Breast epithelium (tissue), 4 donors: ENCODE measurements at regions not wholly inside any gene's neighbourhood (a gene's known extent, or its start where the extent isn't known, plus 50 kb on each side); places are given as distances from the start of the nearest gene placed in this dataset.

Source experiments
- DNase-seq, 2 donors: peaks; one replicate each; pipeline ENCODE4 v3.0.0-alpha.2; 2019; ENCODE audit warnings: low spot score in 2 of 2
- H3K27ac ChIP-seq, 2 donors: fragments of 200-600 bp; sonication (generic) in 1 of 2; one replicate each; pipeline ENCODE4 v1.5.1; 2016 to 2019; ENCODE audit warnings: mild to moderate bottlenecking in 1 of 2
- H3K27me3 ChIP-seq, 2 donors: fragments of 200-600 bp; sonication (generic) in 1 of 2; one replicate each; pipeline versions ENCODE4 v1.5.1 to v1.6.0; 2017 to 2019; ENCODE audit warnings: control low read depth in 1 of 2, mild to moderate bottlenecking in 1 of 2
- H3K36me3 ChIP-seq: fragments of 200-600 bp; one replicate; pipeline ENCODE4 v1.5.1; 2019
- H3K4me1 ChIP-seq, 2 donors: fragments of 200-600 bp; sonication (generic); one replicate each; pipeline ENCODE4 v1.5.1; 2016 to 2019; ENCODE audit warnings: control low read depth in 1 of 2
- H3K4me3 ChIP-seq, 3 donors: fragments of 200-600 bp; sonication (generic); 1 replicate in 2 of 3; 2 replicates in 1 of 3; pipeline ENCODE4 v1.5.1; 2016 to 2019; ENCODE audit warnings: mild to moderate bottlenecking in 3 of 3, moderate library complexity in 2 of 3
- H3K9me3 ChIP-seq, 2 donors: fragments of 200-600 bp; sonication (generic) in 1 of 2; one replicate each; pipeline ENCODE4 v1.5.1; 2016 to 2019; ENCODE audit warnings: control low read depth in 1 of 2
- CTCF ChIP-seq, 3 donors: fragments of 450-650 bp; IDR thresholded peaks; one replicate each; pipeline ENCODE4 v1.5.1; 2016 to 2017; ENCODE audit warnings: antibody characterized with exemption in 3 of 3, mild to moderate bottlenecking in 3 of 3, moderate library complexity in 3 of 3
- POLR2A ChIP-seq: fragments of 450-650 bp; IDR thresholded peaks from one replicate; pipeline ENCODE4 v1.6.1; 2016; ENCODE audit warnings: antibody characterized with exemption, mild to moderate bottlenecking, moderate library complexity
- POLR2AphosphoS5 ChIP-seq, 3 donors: sonication (generic); formaldehyde crosslinking; IDR thresholded peaks; one replicate each; pipeline ENCODE4 v1.6.1; 2017; ENCODE audit warnings: antibody characterized with exemption in 3 of 3
- intact Hi-C: fragments of 100-400 bp; cut with DNase I; formaldehyde crosslinking; loops from one replicate; pipeline ENCODE4 v1.15.1; 2023; ENCODE audit warnings: low total_unique reads

DNA sequence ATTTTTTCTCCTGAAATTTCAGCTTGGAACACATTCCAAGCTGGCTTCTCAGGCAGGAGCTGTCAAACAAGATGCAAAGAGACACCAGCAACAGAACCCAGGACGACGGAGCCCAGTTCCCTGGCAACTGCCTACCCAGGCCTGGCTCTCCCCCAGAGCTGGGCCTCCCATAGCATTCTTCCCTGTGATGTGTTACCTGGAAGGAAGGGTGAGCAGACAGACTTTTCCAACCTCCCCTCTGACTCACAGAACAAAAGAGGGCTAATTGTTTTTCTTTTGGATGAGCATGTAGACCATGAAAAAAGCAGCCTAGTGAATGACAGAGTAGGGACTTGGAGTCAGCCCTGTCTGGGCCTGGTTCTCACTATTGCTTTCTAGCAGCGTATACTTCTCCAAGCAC lies 55.3 kb upstream of the BMAL1 start:
- TF ChIP-seq CTCF (IDR thresholded peaks at IDR 0.05) (no peak), POLR2AphosphoS5 (IDR thresholded peaks at IDR 0.05) (no peak), POLR2A (no peak)
- Histone ChIP-seq H3K9me3 (no peaks in the 10 kb centered on the region), H3K36me3 (no peaks in the 10 kb centered on the region), H3K4me3 (no peak overlapping the region), H3K27ac (peak overlapping the region; percentile 37 to 52), H3K27me3 (no peaks in the 10 kb centered on the region), H3K4me1 (no peaks in the 10 kb centered on the region)
- intact Hi-C loops: no loop called here
- no peak for DNase-seq

GRCh38 chr11:13223112-13223511 lies 54.5 kb upstream of the BMAL1 start:
- Histone ChIP-seq H3K27me3 (no peaks in the 10 kb centered on the region), H3K4me1 (no peaks in the 10 kb centered on the region), H3K9me3 (no peaks in the 10 kb centered on the region), H3K4me3 (no peak overlapping the region), H3K36me3 (no peaks in the 10 kb centered on the region), H3K27ac (peak overlapping the region; percentile 50 to 52)
- TF ChIP-seq POLR2AphosphoS5 (IDR thresholded peaks at IDR 0.05) (no peak), POLR2A (no peak), CTCF (IDR thresholded peaks at IDR 0.05) (no peak)
- intact Hi-C loops: no loop called here
- DNase-seq: no peak

- Histone ChIP-seq H3K4me1 (no peaks in the 10 kb centered on the region), H3K36me3 (no peaks in the 10 kb centered on the region), H3K9me3 (no peaks in the 10 kb centered on the region), H3K27me3 (no peaks in the 10 kb centered on the region), H3K27ac (no peak overlapping the region), H3K4me3 (no peak overlapping the region)
- TF ChIP-seq POLR2AphosphoS5 (IDR thresholded peaks at IDR 0.05): no peak
- no peak for TF ChIP-seq POLR2A
- no peak for TF ChIP-seq CTCF (IDR thresholded peaks at IDR 0.05)
- no peak for DNase-seq
- intact Hi-C loops: no loop called here
Measured at GRCh38 chr11:13224324-13224723, 53.3 kb upstream of the BMAL1 start.

DNA sequence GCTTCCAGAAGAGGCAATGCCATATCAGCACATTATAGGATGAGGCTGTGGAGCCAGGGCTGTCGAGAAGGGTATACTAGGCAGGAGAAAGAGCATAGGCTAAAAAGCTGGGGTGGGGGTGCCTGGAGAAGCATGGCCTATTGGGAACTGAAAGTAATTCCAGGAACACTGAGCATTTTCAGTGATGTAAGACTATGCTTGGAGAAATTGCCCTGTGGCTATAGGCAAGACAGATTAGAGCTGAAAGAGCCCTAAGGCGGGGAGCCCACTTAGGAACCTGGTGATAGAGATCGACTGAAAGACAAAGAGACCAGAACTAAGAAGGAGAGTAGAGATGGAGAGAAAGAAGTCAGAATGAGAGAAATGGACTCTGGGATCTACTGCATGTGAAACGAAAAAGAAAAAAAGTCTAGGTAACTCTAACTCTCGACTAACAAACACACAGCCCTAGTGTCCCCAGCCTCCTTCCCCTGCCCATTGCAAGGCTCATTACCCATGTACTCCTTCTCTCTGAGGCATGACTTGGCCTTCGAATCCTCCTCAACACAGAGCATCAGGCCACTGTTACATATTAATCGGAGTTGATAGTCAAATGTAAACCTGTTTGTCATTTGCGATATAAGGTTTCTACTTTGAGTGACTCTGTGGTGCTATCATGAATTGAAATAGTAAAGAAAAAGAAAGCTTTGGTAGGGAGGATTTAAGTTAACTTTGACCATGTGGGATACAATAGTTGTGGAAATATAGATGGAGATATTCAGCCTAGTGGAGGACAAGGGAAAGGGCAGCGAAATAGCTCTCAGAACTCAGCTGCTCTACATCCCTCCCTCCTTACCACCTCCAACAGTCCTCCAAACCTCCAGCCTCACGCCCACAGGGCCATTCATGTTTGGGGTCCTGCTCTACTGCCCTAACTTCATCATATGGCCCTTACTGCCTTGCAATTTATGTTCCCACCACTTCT lies 52.3 kb upstream of the BMAL1 start:
- Histone ChIP-seq H3K27ac (no peak overlapping the region), H3K4me3 (no peak overlapping the region), H3K4me1 (no peaks in the 10 kb centered on the region), H3K36me3 (no peaks in the 10 kb centered on the region), H3K27me3 (no peaks in the 10 kb centered on the region), H3K9me3 (no peaks in the 10 kb centered on the region)
- TF ChIP-seq POLR2AphosphoS5 (IDR thresholded peaks at IDR 0.05) (no peak), POLR2A (no peak), CTCF (IDR thresholded peaks at IDR 0.05) (no peak)
- intact Hi-C loops: no loop called here
- no peak for DNase-seq

- intact Hi-C loops: no loop called here
Measured at GRCh38 chr11:13227676-13228255, 49.8 kb upstream of the BMAL1 start.

More at GRCh38 chr11:13227676-13228255, 49.8 kb upstream of the BMAL1 start:
- no peaks in the 10 kb centered on the region for H3K27me3 ChIP-seq
- no peak for TF ChIP-seq CTCF (IDR thresholded peaks at IDR 0.05)
- TF ChIP-seq POLR2A: no peak
- TF ChIP-seq POLR2AphosphoS5 (IDR thresholded peaks at IDR 0.05): no peak
- peak overlapping the region in 1 of 2 donors; percentile 48 for H3K27ac ChIP-seq
- H3K4me1 ChIP-seq: no peaks in the 10 kb centered on the region
- H3K4me3 ChIP-seq: no peak overlapping the region
- DNase-seq: peak; percentile 51 to 71
- H3K36me3 ChIP-seq: no peaks in the 10 kb centered on the region
- H3K9me3 ChIP-seq: no peaks in the 10 kb centered on the region
